ENCODE measurements at regions not wholly inside any gene's neighbourhood (a gene's known extent, or its start where the extent isn't known, plus 50 kb on each side); places are given as distances from the start of the nearest gene placed in this dataset.

- peaks cover 62% of the 10 kb centered on the region for H3K4me1 ChIP-seq (ENCODE audit: insufficient read depth, low read length)
- ATAC-seq: no peak
- no peak for TF ChIP-seq ZNF12 (CRISPR knock-in tag; IDR thresholded peaks at IDR 0.05)
- no peak for TF ChIP-seq CEBPZ (IDR thresholded peaks at IDR 0.05; ENCODE audit: low read length)
- no peak for TF ChIP-seq DNMT1 (CRISPR knock-in tag; IDR thresholded peaks at IDR 0.05)
- no peak for TF ChIP-seq ZBTB21 (CRISPR knock-in tag; IDR thresholded peaks at IDR 0.05)
- TF ChIP-seq ZNF704 (CRISPR knock-in tag; IDR thresholded peaks at IDR 0.05; ENCODE audit: borderline replicate concordance): no peak
- TF ChIP-seq ZNF530 (CRISPR knock-in tag; IDR thresholded peaks at IDR 0.05; ENCODE audit: low read depth): no peak
- no peak for TF ChIP-seq RCOR2 (CRISPR knock-in tag; IDR thresholded peaks at IDR 0.05)
- no peak for TF ChIP-seq MIER3 (CRISPR knock-in tag; IDR thresholded peaks at IDR 0.05; ENCODE audit: borderline replicate concordance)
- TF ChIP-seq BHLHE40 (IDR thresholded peaks at IDR 0.05; ENCODE audit: low read length): no peak
- no peak for TF ChIP-seq ZNF678 (CRISPR knock-in tag; IDR thresholded peaks at IDR 0.05)
Measured at GRCh38 chr12:9337656-9338055, 129.5 kb upstream of the PZP start.

More at GRCh38 chr12:9337656-9338055, 129.5 kb upstream of the PZP start:
- Histone ChIP-seq H3K27me3 (ENCODE audit: control insufficient read depth in 1 of 2, insufficient read depth in 2 of 2, low read length in 2 of 2) (no peaks in the 10 kb centered on the region), H3K9ac (ENCODE audit: insufficient read depth, low read depth, low read length) (no peak overlapping the region), H4K20me1 (ENCODE audit: insufficient read depth, low read length) (no peaks in the 10 kb centered on the region), H3K79me2 (ENCODE audit: insufficient read depth, low read length) (no peaks in the 10 kb centered on the region), H3K4me3 (replicated peaks in 1 of 3; ENCODE audit: insufficient read depth in 1 of 3, low read depth in 2 of 3, low read length in 3 of 3) (no peak overlapping the region), H3K36me3 (replicated peaks in 1 of 2; ENCODE audit: control insufficient read depth in 1 of 2, insufficient read depth in 2 of 2, low read length in 2 of 2) (no peaks in the 10 kb centered on the region), H3K9me3 (ENCODE audit: low read length) (no peaks in the 10 kb centered on the region), H2AFZ (ENCODE audit: low read length) (no peak overlapping the region), H3K27ac (ENCODE audit: extremely low read length, insufficient read depth, low read length) (no peak overlapping the region), H3K4me2 (ENCODE audit: low read depth, low read length) (no peak overlapping the region)
- ChIA-PET CTCF (ENCODE audit: low intra/inter-chr PET ratio, low total read pairs) (no interaction called here), POLR2A (no interaction called here)
- BruUV-seq (replicated peaks): no TSS peak
- FAIRE-seq (no peak), DNase-seq (ENCODE audit: low spot score) (no peak)
- in situ Hi-C loops (cut with HindIII; ENCODE audit: extremely low pct_ligation_motif_present, low pct_unique_long_range_greater_than_20kb): loop anchor here (25.0 kb wide), 1 partner anchor 125 kb away; no protein-coding TSS in a partner anchor
- intact Hi-C loops (cut with micrococcal nuclease; ENCODE audit: unreplicated experiment): no loop called here
